ENCODE measurements at regions not wholly inside any gene's neighbourhood (a gene's known extent, or its start where the extent isn't known, plus 50 kb on each side); places are given as distances from the start of the nearest gene placed in this dataset.

GRCh38 chr22:49354516-49355210 lies 473.0 kb downstream of the BRD1 start:
- TF ChIP-seq, protein P1, sequence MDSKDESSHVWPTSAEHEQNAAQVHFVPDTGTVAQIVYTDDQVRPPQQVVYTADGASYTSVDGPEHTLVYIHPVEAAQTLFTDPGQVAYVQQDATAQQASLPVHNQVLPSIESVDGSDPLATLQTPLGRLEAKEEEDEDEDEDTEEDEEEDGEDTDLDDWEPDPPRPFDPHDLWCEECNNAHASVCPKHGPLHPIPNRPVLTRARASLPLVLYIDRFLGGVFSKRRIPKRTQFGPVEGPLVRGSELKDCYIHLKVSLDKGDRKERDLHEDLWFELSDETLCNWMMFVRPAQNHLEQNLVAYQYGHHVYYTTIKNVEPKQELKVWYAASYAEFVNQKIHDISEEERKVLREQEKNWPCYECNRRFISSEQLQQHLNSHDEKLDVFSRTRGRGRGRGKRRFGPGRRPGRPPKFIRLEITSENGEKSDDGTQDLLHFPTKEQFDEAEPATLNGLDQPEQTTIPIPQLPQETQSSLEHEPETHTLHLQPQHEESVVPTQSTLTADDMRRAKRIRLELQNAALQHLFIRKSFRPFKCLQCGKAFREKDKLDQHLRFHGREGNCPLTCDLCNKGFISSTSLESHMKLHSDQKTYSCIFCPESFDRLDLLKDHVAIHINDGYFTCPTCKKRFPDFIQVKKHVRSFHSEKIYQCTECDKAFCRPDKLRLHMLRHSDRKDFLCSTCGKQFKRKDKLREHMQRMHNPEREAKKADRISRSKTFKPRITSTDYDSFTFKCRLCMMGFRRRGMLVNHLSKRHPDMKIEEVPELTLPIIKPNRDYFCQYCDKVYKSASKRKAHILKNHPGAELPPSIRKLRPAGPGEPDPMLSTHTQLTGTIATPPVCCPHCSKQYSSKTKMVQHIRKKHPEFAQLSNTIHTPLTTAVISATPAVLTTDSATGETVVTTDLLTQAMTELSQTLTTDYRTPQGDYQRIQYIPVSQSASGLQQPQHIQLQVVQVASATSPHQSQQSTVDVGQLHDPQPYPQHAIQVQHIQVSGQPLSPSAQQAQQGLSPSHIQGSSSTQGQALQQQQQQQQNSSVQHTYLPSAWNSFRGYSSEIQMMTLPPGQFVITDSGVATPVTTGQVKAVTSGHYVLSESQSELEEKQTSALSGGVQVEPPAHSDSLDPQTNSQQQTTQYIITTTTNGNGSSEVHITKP (tag by site-specific recombination; IDR thresholded peaks at IDR 0.05) = peak; percentile 34; the same call in 1 of the 2 replicates
- TF ChIP-seq CTCF (tag by site-specific recombination; IDR thresholded peaks at IDR 0.05) (no peak), ZBTB10 (tag by site-specific recombination; IDR thresholded peaks at IDR 0.05) (no peak), SETDB1 (IDR thresholded peaks at IDR 0.05; ENCODE audit: insufficient read length, low read length) (no peak), ZNF416 (tag by site-specific recombination; IDR thresholded peaks at IDR 0.05) (no peak), KLF9 (tag by site-specific recombination; IDR thresholded peaks at IDR 0.05; ENCODE audit: low read depth) (no peak), TRIM28 (IDR thresholded peaks at IDR 0.05; ENCODE audit: borderline replicate concordance, low read length) (no peak), SP2 (tag by site-specific recombination; IDR thresholded peaks at IDR 0.05) (no peak), ZNF211 (tag by site-specific recombination; IDR thresholded peaks at IDR 0.05; ENCODE audit: low read depth) (no peak), RBAK (tag by site-specific recombination; IDR thresholded peaks at IDR 0.05) (no peak)
- TF ChIP-seq, protein P2, sequence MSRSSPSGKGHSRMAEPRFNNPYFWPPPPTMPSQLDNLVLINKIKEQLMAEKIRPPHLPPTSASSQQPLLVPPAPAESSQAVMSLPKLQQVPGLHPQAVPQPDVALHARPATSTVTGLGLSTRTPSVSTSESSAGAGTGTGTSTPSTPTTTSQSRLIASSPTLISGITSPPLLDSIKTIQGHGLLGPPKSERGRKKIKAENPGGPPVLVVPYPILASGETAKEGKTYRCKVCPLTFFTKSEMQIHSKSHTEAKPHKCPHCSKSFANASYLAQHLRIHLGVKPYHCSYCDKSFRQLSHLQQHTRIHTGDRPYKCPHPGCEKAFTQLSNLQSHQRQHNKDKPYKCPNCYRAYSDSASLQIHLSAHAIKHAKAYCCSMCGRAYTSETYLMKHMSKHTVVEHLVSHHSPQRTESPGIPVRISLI (tag by site-specific recombination; IDR thresholded peaks at IDR 0.05) = no peak
